ENCODE measurements at regions not wholly inside any gene's neighbourhood (a gene's known extent, or its start where the extent isn't known, plus 50 kb on each side); places are given as distances from the start of the nearest gene placed in this dataset.

GRCh38 chr4:22019676-22020075, 71.1 kb upstream of the KCNIP4 start:
- H3K4me3 ChIP-seq (ENCODE audit: low read length) = no peak overlapping the region
- TF ChIP-seq, protein P1, sequence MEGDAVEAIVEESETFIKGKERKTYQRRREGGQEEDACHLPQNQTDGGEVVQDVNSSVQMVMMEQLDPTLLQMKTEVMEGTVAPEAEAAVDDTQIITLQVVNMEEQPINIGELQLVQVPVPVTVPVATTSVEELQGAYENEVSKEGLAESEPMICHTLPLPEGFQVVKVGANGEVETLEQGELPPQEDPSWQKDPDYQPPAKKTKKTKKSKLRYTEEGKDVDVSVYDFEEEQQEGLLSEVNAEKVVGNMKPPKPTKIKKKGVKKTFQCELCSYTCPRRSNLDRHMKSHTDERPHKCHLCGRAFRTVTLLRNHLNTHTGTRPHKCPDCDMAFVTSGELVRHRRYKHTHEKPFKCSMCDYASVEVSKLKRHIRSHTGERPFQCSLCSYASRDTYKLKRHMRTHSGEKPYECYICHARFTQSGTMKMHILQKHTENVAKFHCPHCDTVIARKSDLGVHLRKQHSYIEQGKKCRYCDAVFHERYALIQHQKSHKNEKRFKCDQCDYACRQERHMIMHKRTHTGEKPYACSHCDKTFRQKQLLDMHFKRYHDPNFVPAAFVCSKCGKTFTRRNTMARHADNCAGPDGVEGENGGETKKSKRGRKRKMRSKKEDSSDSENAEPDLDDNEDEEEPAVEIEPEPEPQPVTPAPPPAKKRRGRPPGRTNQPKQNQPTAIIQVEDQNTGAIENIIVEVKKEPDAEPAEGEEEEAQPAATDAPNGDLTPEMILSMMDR (conservative IDR thresholded peaks at IDR 0.05) = no peak
- no peak overlapping the region for H3K27ac ChIP-seq (ENCODE audit: low read depth, low read length)
- no peaks in the 10 kb centered on the region for H3K4me1 Mint-ChIP-seq
- no peak overlapping the region for H3K9ac ChIP-seq (ENCODE audit: extremely low read depth, low read length, poor library complexity, severe bottlenecking)
- H3K27me3 ChIP-seq (ENCODE audit: control insufficient read depth, insufficient read depth, low read length, poor library complexity, severe bottlenecking) = no peaks in the 10 kb centered on the region
- 92 to 96% methylated on average over 4 of the region's 4 CpGs for WGBS, 2 experiments (ENCODE audit: insufficient coverage in 1 of 2, insufficient read length in 1 of 2)
- H3K36me3 Mint-ChIP-seq (ENCODE audit: low read depth) = no peaks in the 10 kb centered on the region
- H3K9me3 Mint-ChIP-seq = no peaks in the 10 kb centered on the region
- no peak for DNase-seq
- no peaks in the 10 kb centered on the region for H3K9me3 ChIP-seq (ENCODE audit: control insufficient read depth, low read length)
- H3K27me3 Mint-ChIP-seq (ENCODE audit: insufficient read depth) = no peaks in the 10 kb centered on the region
- no peak overlapping the region for H3K4me3 Mint-ChIP-seq
- H3K27ac Mint-ChIP-seq = no peak overlapping the region
- H3K36me3 ChIP-seq (ENCODE audit: control insufficient read depth, insufficient read depth, low read length) = no peaks in the 10 kb centered on the region
- no peaks in the 10 kb centered on the region for H3K4me1 ChIP-seq (ENCODE audit: control insufficient read depth, insufficient read depth, low read length)

GRCh38 chr4:22014222-22014741, 65.7 kb upstream of the KCNIP4 start:
- Mint-ChIP-seq H3K27me3 (ENCODE audit: insufficient read depth) (no peaks in the 10 kb centered on the region), H3K9me3 (no peaks in the 10 kb centered on the region), H3K36me3 (ENCODE audit: low read depth) (no peaks in the 10 kb centered on the region), H3K27ac (no peak overlapping the region), H3K4me3 (no peak overlapping the region), H3K4me1 (no peaks in the 10 kb centered on the region)
- Histone ChIP-seq H3K36me3 (ENCODE audit: control insufficient read depth, insufficient read depth, low read length) (no peaks in the 10 kb centered on the region), H3K9me3 (ENCODE audit: control insufficient read depth, low read length) (no peaks in the 10 kb centered on the region), H3K27ac (ENCODE audit: low read depth, low read length) (no peak overlapping the region), H3K27me3 (ENCODE audit: control insufficient read depth, insufficient read depth, low read length, poor library complexity, severe bottlenecking) (no peaks in the 10 kb centered on the region), H3K4me1 (ENCODE audit: control insufficient read depth, insufficient read depth, low read length) (no peaks in the 10 kb centered on the region), H3K4me3 (ENCODE audit: low read length) (no peak overlapping the region), H3K9ac (ENCODE audit: extremely low read depth, low read length, poor library complexity, severe bottlenecking) (no peak overlapping the region)
- TF ChIP-seq, protein P1 (conservative IDR thresholded peaks at IDR 0.05) = no peak
- DNase-seq = no peak
- WGBS, 2 experiments (ENCODE audit: insufficient coverage in 1 of 2, insufficient read length in 1 of 2) = 61 to 89% methylated on average over 2 to 3 of the region's 3 CpGs

DNA sequence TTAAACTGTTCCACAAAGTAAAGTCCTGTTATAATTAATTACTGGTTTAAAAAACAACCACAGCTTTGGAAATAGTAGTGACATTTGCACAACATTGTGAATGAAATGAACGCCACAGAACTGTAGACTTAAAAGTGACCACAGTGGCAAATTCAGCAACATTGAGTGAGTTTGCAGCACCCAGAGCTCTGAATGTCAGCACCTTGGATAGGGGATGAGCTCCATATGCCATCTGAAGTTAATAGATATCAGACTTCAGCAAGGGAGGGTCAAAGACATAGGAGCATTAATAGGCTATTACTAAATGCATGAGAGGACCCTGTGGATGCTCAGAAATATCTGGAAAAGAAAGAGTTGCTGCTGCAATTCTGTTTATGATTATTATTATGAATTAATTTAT, 55.3 kb upstream of the KCNIP4 start:
- H3K9me3 Mint-ChIP-seq = peaks cover 16% of the 10 kb centered on the region
- H3K27me3 Mint-ChIP-seq (ENCODE audit: insufficient read depth) = no peaks in the 10 kb centered on the region
- H3K36me3 Mint-ChIP-seq (ENCODE audit: low read depth) = no peaks in the 10 kb centered on the region
- H3K27ac Mint-ChIP-seq = no peak overlapping the region
- Histone ChIP-seq H3K27me3 (ENCODE audit: control insufficient read depth, insufficient read depth, low read length, poor library complexity, severe bottlenecking) (no peaks in the 10 kb centered on the region), H3K9ac (ENCODE audit: extremely low read depth, low read length, poor library complexity, severe bottlenecking) (no peak overlapping the region), H3K9me3 (ENCODE audit: control insufficient read depth, low read length) (no peaks in the 10 kb centered on the region), H3K4me1 (ENCODE audit: control insufficient read depth, insufficient read depth, low read length) (no peaks in the 10 kb centered on the region), H3K4me3 (ENCODE audit: low read length) (no peak overlapping the region), H3K36me3 (ENCODE audit: control insufficient read depth, insufficient read depth, low read length) (no peaks in the 10 kb centered on the region), H3K27ac (ENCODE audit: low read depth, low read length) (no peak overlapping the region)
- H3K4me1 Mint-ChIP-seq = no peaks in the 10 kb centered on the region
- TF ChIP-seq, protein P1 (conservative IDR thresholded peaks at IDR 0.05) = no peak
- no peak overlapping the region for H3K4me3 Mint-ChIP-seq
- 79 to 100% methylated on average over 1 of the region's 1 CpG for WGBS, 2 experiments (ENCODE audit: insufficient coverage in 1 of 2, insufficient read length in 1 of 2)
- no peak for DNase-seq

Measured in endodermal cell (in vitro differentiated cells).